HG03060 (cell line): ENCODE measurements at regions not wholly inside any gene's neighbourhood (a gene's known extent, or its start where the extent isn't known, plus 50 kb on each side); places are given as distances from the start of the nearest gene placed in this dataset.
"Not testable (repeated sequence)": the region's sequence is repeated elsewhere in the genome, so short reads cannot be mapped to it uniquely, and the experiment has no call there.

ENCODE experiments used
- ATAC-seq: cut with Tn5 transposase; IDR thresholded peaks from one replicate; pipeline ENCODE4 v1.9.1; 2021; ENCODE audit warnings: low read depth, moderate number of reproducible peaks; ENCODE audit not compliant: unreplicated experiment

DNA sequence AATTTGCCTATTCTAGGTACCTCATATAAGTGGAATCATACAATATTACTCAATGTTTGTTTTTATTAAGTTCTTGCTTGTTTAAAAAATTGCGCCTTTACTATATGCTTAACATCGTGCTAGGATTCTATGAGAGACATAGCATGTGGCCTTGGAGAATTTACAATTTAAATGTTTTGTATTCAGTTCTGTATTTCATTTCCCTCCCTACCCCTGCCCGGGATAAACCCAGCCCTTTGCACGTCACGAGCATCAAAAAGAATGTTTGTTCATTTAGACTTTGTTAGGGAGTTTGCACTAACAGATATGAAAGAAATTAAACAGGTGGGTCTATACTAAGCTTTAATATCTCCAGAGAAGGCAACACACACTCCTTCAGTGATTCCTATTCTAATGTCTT, 75.7 kb downstream of the C18orf54 start:
- ATAC-seq: no peak

DNA sequence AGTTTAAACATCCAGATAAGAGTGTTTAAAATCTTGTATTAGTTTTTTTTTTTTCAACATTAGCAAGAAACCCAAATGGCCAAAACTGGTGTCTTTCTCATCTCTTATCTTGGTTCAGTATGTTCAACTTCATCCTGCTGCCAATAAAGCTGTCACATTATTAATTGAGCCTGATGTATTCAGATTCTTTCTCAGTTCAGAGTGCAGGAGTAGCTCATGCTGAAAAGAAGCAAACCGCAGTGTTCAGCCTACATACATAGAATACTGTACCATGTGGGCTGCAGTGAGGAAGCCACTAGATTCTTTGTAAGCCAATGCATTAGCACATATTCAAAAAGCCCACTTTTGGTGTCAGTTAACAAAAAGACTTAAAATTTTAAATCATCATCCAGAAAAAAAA, 76.2 kb downstream of the C18orf54 start:
- no peak for ATAC-seq

DNA sequence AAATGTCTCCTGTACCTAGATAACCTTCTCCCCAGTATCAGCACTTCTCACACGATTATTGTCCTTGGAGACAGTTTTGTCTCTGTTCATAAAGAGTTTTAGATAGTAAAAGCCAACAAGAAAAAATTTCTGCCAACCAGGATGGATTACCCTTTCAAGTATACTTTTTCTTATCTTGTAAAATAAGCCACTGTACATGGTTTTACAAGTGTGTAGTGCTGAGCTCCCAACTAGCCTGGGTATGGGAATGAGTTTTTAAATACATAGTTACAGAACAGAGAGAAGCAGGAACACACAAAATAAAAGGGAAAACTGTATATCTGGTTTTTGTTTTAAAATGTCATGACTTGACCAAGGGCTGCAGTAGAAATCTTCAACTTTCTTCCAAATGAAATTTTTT, 76.7 kb downstream of the C18orf54 start:
- ATAC-seq: no peak

DNA sequence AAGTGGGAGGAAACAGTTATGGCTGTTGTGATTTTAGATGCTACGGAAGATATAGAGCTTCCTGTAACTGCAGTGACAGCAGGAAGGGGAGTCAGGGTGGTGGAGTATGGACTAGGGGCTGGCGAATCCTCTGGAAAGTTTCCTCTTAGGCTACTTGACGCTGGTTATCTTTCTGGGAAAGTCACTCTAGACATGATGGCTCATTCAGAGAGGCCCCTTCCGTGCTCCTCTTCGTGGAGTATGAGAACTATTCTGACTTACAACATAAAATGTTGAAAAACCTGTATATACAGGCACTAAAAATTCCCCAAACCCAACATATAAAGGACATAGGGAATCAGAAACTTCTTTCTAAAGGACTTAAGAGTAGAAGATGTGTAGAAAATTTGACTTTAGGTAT, 78.8 kb downstream of the C18orf54 start:
- ATAC-seq: no peak

DNA sequence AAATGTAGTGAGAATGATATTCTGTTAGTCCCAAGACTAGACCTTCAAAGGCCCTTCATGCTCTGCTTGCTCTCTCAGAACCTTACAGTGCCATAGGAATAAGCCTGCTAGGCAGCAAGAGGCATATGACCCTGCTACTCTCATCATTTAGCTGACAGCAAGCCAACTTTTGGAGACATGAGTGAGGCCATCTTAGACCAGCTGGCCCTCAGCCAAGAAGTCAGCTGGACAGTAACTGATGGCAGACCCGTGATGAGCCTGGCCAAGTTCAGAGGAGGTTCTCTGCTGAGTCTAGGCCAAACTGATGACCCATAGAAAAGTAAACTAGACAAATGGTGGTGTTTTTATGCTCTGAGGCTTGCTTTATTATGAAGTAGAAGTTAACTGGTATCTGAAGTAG, 82.6 kb downstream of the C18orf54 start:
- no peak for ATAC-seq

DNA sequence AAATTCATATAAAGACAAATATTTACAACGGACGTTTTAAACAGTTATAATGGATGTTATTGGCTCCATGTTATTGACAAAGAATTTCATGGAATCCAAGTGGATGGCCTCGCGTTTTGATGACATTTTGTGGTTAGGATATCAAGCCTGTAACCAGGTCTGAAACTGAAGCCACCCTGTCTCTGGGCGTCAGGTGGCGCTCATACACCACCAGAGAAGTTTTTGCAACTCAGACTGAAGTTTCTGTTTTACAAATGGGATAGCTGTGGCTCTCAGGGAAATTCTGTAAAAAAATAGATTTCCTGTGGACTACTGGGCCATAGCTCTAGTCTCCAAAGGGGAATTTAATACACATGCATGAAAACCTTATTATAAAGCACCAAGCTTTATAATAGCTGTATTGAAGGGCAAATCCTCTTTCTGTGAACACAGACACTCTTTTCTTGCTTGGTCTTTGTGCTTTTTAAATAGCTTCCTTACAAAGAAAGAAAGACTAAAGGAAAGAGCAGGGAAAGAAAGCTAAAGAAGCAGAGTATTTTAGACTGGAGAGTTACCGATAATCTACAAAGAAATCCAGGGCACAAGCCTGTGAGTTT, 86.7 kb downstream of the C18orf54 start:
- peak; percentile 67 for ATAC-seq

DNA sequence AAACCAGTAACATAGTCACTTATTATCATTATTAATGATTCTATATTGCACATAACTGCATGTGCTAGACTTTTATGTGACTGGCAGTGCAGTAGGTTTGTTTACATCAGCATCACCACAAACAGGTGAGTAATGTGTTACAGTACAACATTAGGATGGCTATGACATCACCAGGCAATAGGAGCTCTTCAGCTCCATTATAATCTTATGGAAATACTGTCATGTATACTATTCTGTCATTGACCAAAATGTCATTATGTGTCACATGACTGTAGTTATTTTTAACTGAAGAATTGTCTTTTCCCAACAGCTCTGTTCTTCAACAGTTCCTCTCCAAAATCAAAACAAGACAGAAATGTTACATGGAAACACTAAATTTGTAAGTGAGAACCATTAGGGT, 96.3 kb downstream of the C18orf54 start:
- no peak for ATAC-seq

DNA sequence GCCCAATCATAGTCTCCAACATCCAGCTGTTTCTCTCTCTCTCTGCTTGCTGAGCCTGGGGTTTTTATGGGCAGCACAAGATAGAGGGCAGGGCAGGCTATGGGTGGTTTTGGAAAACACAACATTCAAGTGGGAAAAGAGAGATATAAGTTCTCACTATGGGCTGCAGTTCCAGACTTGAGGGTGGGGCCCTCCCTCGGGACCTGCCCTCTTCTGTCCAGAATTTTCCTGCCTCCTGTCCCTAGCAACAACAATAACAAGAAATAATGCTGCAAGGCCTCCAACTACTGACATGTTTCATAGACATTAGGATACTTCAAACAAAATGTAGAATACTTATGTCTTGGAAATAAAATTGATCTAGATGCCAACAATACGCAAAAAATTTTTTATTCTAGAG, 107.8 kb downstream of the C18orf54 start:
- no peak for ATAC-seq

DNA sequence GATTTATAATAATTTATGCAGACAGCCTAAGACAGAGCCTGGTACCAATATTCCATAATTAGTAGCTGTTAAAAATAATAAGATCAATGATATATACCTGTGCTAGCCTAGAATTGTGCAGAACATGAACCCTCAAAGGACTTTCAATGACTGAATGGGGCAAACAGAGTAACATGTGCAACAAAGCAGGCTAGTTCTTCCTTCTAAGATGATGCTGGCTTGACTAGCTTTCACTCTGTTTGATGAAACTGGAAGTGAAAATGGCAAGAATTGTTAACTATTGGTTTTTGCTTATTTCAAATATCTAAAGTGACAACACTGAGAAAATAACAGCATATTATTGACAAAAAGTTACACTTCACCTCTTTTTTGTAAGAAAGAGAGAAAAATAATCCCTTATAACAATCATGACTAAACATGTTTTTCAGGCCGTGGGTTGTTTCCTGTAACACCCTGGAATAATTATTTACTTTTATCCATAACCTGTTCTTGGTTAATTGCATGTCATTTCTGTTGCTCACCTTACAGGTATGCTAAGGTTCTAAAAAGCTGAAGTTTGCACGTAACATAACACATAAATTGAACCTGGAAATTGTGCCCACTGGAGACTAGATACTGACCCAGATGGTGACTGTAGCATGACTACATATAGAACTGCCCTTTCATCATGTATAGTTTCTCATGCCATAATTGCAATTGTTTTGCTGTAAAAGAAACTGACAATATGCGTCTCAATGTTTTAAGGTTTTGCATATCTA, 108.7 kb downstream of the C18orf54 start:
- ATAC-seq: no peak

DNA sequence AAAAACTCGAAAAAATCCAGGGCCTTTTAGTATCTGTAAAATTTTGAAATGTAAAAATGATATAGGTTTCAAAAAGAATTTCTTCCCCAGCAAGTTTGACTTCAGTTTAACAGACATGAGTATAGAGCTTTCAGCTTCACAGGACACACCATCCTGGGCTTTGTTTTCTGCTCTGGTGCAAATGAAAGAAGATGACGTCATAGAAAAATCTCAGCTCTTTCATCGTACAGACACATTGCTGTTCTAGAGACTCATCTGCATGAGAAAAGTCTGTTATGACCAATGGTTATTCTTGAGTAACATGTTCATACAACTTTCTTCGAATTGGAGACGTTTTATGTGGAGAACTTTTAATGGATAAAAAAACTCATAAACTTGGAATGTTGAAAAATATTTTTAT, 111.7 kb upstream of the DYNAP start:
- ATAC-seq: no peak

DNA sequence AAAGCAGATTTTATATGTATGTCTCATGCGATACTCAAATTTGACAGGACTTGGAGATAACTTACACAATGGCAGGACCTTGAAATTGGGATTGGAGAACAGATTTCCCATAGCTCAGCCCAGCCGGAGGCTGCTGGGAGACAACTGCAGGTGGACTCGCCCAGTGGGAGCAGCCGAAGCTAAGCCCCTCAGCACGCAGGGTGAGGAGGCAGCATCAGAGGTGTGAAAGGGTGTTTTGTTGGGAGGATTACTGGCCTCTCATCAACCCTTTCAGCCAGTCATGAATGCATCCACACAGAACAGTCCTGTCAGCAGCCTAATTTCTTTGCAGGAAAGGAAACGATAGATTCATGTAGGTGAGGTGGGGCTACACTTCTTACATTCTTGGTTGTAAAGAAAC, 110.4 kb upstream of the DYNAP start:
- no peak for ATAC-seq

DNA sequence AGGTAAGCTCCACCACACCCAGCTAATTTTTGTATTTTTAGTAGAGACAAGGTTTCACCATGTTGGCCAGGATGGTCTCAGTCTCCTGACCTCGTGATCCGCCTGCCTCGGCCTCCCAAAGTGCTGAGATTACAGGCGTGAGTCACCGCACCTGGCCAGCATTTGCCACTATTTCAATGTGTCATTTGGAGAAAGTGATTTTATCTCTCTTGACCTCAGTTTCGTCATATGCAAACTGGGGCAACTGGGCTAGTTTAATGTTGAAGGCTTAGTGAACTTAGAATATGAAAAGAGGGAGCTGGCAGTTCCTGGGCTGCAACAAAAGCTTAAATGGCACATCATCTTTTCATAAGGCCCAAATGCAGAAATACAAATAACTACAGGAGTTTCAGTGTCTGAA, 88.6 kb upstream of the DYNAP start:
- ATAC-seq: not testable (repeated sequence)

DNA sequence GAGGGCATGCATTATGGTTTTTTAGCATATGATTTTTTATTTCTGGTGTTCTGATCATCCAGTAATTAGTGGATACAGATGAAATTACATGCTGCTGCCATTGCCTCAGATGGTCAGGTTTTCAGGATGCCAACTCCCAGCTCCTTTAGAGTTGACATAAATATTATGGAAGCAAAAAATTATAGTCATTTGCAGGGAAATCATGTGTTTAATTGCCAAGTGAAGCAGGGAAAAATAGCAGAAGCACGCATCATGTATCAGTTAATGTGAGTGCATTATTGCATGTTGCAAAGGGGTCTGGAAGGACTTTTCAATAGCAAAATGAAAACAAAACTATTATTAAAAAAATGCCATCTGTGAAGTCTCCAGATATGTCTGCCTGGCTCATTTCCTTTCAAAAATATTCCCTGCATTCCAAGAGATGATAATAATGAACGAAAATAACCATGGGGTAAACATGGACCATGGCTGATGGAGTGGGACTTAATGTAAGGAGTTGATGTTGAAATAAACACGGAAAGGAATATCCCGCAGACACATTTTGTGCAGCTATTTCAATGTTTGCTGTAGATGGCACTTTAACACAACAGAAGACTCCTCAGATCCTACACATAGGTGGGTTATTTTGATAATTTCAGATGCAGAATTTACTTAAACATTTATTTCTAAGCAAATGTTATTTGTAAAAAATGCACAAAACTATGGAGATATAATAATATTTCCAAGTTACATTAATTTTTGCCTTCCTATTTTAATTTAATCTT, 87.7 kb upstream of the DYNAP start:
- ATAC-seq: no peak

DNA sequence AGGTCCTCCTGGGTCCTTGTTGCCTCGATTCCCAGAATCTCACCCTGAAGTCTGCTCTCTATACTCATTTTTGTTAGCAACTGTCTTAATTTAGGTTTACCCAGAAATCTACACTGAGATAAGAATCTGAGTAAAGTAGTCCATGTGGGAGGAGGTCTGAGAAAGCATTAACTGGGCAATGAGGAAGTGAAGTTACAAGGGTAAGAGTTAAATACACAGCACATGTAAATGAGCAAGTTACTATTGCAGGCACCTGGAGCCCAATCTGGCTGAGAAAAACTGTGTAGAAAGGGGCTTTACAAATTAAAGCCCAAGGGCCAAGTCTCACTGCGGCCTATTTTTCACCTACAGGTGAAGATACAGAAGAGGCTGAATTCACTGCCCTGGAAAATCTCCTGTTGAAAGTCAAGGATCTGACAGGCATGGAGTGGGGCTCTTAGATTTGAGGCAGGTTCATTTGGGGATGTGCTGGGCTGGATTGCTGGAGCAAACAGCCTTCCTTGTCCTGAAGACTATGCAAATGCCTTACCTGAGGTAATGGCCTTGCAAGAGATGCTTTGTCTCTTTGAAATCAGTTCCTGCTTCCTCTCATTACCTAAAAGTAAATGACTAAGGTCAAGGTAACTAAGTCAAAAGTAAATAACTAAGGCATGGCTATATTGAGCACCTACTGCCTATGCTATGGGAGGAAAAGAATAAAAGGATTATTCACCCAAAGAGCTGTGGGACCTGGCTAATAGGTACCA, 84.4 kb upstream of the DYNAP start:
- no peak for ATAC-seq

DNA sequence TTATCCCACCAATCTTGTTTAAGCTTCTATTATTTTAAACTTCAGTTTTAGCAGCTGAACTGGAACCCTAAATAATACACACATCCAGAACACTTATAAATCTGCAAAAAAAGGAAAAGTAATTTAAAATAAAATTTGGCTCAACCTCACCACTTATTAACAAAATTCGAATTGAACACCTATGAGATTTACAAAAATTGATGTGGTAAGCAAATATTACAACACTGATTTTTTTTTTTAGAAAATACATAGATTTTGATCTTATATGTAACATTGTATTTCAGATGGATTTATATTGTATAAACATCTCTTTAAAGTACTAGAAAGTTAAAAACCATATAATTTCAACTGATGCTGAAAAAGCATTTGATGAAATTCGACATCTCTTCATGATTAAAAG, 81.3 kb upstream of the DYNAP start:
- ATAC-seq: no peak

DNA sequence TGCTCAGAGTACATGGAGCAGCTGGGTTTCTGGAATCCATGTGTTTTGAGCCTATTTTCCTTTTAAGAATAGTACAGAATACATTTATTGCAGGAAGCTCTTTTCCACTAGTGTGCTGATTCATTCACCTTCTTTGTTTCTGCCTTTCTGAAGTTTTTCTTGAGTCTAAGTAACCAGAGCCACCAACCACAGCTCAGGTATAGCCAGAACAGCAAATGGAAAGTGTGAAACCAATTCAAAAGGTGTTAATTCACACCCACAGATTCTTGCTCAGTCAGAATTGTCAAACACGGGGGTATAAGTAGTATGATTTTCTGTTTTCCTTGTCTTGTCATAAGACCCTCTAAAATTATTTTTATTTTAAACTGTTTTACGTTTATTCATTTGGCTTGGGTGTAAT, 75.9 kb upstream of the DYNAP start:
- ATAC-seq: no peak

DNA sequence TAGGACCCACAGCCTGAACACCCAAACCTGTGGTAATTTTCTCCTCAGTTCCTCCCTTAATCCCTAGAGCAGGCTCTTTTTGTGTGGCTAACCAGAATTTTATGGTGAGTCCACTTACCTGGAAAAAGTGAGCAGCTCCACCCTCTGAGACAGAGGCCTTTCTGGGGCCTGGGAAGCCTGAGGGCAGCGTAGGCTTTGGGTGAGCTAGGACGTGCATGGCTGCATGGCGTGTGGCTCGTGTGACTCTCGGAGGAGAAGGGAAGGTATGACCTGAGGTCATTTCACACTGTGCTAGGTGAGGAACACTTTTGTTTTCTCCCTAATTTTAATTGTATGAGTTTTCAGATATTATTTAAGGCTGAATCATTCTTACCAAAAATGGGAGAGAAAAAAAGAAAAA, 73.5 kb upstream of the DYNAP start:
- ATAC-seq: no peak

DNA sequence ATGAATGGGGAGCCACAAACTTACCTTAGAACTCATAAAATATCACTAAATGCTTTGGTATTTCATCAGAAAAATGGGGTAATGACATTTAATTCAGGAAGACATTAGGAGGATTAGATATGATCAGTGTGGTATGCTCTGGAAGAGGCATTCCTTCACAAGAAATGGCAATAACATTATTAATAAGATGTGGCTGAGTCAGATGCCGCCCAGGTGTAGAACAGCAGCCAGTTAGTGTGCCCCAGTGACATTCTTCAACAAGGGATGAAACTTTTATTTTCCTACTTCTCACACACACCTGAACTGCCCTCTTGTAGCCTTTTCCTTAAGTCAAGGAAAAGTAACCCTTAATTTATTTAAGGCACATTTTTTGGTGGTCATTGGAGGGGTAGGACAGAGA, 69.2 kb upstream of the DYNAP start:
- no peak for ATAC-seq

DNA sequence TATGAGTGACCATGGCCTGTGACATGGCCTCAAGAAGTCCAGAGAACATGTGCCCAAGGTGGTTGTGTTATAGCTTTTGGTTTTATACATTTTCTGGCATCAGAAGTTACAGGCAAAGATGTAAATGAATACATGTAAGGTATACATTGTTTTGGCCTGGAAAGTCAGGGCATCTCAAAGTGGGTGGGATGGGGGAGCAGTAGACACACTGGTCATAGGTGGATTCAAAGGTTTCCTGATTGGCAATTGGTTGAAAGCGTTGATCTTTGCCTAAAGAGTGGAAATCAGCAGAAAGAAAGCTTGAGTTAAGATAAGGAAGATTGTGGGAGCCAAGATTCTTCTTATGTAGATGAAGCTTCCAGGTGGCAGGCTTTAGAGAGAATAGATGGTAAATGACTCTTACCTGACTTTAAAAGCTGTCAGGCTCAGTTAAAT, 62.1 kb upstream of the DYNAP start:
- ATAC-seq: no peak

DNA sequence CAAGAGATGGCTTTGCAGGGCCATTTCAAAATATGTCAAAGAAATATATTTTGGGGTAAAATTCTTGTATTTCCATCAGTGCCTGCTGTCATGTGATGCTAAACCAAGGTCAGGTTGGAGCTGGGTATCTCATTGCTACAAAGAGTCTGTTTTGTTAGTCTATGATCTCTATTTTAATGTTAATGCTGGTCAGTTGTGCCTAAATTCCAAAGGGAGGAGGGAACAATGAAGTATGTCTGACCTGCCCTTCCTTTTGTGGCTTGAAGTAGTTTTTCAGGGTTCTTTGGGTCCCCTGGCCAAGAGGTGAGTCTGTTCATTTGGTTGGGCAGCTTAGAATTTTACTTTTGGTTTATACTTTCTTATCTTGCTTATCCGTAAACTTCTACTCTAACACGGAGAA, 61.6 kb upstream of the DYNAP start:
- ATAC-seq: no peak

DNA sequence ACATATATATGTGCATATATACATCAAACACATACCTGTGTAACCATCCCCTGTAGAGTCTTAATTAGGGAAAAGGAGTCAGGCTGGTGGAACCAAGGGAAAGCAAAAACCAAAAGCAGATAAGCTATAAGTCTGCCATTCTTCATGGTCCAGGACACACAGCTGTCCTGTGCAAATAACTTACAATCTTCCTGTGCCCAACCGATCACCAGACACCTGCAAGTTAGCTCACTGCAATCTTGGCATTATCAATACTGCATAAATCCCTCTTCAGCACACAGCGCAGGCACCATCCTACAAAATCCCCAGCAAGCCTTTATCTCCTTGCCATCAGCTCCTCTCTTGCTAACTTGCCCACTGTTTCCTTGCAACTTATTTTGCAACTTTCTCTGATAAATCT, 60.8 kb upstream of the DYNAP start:
- ATAC-seq: no peak
